OCI-M2 (cell line): ENCODE measurements at regions not wholly inside any gene's neighbourhood (a gene's known extent, or its start where the extent isn't known, plus 50 kb on each side); places are given as distances from the start of the nearest gene placed in this dataset.

Experiments
- DNase-seq: peaks from one replicate; lab custom pipeline; 2025; ENCODE audit not compliant: unreplicated experiment; lab: John Stamatoyannopoulos, UW

DNA sequence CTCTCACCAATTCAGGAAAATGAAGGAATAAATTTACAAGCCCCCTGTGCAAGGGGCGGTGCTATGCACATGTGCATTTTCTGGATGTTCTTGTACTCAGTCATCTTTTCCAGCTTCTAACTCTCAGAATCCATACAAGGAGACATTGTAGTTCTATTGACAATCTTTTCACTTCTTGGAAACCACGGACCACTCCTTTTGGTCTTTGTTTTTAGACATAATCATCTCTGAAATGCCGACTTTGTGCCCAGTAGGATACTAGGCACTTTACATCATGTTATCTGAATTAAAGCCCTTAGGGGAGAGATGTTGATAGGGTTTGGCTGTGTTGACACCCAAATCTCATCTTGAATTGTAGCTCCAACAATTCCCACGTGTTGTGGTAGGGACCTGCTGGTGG, 322.6 kb upstream of the WWC1 start:
- no peak for DNase-seq

DNA sequence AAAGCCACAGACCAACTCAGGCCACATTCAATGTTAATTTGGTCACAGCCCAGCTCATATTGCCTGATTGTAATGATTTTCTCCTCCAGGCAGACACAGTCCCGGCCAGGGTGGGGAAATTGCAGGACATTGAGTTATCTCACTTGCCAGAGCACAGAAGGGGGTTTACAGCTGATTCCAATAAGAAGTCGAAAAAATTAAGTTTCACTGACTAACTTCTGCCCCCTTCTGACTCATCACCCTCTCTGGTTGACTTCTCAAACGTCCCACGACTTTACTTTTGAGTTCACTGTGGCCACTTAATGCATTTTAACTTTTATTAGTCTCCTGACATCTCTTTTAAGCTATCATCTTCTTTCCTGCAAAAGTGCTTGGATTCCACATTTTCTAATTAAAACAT, 321.4 kb upstream of the WWC1 start:
- no peak for DNase-seq

DNA sequence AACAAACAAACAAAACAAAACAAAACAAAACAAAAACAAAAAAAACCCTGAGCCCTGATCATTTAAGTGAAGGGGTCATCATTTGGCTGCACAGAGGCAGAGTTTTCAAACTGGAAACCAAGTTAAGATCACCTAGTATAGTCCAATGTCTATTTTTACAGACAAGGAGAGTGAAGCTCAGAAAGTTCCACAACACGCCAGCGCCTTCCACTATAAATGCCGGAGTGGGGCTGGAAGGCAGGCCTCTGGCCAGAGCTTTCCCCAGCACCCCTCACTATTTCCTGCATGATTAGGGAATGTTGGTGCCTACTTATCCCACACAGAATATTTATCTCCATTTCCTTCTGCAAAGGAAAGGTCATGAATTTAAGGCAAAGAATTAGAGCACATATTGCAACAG, 319.7 kb upstream of the WWC1 start:
- no peak for DNase-seq

DNA sequence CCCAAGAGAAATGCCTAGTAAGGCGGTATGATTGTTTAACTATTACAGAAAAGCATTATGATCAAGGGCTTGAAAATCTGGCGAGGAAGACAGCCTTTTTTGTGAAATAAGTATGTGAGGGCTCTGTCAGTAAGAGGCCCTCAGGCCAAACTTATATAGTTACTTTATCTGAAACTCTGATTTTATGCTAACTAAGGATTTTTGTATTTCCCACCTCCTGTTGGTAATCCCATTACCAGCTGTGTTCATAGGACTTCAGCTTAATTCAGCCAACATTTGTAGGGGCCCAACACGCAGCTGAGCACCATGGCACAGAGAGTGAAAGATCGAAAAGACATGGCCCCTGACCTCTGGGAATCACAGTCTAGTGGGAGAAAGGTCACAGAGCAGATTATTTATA, 318.3 kb upstream of the WWC1 start:
- DNase-seq: no peak

DNA sequence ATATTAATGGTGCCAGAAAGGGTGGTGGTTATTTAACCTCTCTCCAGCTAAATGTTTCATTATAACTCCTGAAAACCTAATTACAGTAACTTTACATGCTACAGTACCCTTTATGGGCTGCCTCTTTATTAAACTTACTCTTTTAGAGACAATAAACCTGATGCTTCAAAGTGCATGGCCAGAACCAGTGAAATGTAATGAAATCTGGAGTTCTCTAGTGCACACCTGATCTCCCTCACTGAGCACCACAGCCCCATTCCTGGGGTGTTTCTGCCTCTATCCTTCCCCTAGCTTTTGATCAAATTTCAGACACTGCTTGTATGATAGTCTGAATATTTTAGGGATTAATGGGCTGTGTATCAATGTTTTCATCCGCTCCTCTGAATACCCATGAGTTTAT, 306.5 kb upstream of the WWC1 start:
- no peak for DNase-seq

DNA sequence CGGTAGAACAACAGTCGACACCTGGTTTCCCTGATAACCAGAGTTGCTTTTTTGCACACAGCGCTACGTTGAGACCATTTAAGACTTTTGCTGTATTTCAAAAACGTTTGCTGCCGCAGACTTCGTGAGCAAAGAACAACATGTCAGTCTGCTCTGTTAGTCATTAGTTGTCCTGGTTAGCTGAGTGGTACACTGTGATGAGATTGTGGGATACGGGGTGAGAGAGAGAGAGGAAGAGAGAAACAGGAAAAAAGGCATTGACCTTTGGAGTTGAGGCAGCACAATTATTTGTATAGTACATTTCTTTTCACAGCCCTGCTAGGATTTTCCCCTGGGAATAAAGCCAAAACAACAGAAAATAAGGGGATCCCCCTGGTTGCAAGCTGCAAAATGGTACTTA, 306.1 kb upstream of the WWC1 start:
- DNase-seq: no peak

DNA sequence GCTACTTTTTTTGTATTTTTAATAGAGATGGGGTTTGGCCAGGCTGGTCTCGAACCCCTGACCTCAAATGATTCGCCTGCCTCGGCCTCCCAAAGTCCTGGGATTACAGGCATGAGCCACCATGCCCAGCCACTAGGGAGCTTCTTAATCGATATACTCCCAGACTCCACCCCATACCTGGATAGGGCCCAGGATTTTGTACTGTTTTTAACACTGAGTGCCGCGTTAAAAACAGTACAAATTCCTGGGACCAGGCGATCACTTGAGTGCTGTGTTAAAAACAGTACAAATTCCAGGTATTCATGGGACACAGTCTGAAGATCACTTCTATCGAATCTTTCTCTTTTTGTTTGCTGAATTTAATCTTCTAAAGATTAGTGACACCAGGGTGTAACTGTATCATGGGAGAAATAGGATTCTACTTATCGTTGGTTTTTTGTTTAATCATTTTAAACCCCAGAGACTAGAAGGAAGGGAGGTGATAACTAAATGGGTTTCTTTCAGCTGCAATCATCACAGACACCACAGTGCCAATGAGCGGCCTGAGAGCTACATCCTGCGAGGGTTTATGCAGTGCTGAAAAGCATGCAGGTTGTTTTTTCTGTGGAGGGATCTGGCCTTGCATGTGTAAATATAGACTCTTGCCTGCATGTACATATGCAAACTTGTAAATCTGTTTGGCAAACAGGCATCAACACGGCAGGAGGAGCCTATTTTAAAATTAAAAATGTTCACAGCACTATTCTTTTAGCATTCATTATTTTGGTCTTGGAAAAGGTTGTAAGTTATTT, 303.8 kb upstream of the WWC1 start:
- DNase-seq: no peak

DNA sequence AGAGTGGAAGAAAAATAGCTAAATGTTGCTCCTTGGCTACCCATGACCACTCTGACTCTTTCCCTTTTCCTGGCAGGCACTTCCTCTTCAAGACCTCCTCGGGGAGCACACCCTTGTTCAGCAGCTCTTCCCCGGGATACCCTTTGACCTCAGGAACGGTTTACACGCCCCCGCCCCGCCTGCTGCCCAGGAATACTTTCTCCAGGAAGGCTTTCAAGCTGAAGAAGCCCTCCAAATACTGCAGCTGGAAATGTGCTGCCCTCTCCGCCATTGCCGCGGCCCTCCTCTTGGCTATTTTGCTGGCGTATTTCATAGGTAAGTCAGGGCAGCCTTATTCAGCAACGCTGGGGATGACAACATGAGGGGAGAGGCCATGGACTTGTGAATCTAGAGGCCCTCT, 298.6 kb upstream of the WWC1 start:
- no peak for DNase-seq

DNA sequence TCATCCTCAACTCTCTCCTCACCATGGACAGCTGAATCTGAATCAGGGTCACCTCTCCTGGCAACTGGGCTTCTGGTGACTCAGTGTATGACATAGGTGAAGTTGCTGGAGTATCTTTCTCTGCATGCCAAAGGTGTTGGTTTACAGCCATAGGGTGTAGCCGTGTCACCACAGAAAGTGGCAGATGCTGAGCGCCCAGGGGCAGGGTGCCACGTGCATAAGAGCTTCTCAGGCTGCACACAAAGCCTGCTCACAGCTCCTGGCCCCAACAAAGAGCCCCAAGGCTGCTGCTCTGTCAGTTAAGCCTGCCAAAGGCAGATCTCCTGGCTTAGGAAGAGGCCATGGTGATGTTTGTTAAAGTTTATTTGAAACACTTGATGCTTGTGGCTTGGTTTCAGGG, 297.7 kb upstream of the WWC1 start:
- DNase-seq: no peak

DNA sequence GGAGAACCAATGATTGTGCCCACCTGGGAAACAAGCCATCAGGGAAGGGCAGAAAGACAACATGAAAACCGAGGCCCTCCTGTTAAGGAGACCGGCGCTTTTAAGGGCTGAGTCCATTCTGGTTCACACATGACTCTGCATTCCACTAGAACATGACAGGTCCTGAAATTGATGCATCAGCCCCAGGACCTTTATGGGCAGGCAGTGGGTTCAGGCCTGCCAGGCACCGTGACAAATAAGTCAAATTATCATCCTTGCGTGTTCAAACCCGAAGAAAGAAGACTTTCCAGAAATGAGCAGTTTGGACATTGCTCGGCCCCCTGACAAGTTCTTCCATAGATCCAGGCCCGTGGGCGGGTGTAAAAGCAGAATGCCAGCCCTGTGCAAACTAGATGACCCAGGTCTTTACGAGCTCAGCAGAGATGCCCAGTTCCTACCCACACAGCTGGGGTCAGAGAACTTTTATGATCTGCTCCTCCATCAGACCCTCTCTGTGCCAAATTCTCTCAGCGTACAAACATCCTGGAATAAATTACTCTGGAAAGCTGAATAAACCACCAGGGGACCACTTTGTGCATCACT, 295.5 kb upstream of the WWC1 start:
- no peak for DNase-seq

DNA sequence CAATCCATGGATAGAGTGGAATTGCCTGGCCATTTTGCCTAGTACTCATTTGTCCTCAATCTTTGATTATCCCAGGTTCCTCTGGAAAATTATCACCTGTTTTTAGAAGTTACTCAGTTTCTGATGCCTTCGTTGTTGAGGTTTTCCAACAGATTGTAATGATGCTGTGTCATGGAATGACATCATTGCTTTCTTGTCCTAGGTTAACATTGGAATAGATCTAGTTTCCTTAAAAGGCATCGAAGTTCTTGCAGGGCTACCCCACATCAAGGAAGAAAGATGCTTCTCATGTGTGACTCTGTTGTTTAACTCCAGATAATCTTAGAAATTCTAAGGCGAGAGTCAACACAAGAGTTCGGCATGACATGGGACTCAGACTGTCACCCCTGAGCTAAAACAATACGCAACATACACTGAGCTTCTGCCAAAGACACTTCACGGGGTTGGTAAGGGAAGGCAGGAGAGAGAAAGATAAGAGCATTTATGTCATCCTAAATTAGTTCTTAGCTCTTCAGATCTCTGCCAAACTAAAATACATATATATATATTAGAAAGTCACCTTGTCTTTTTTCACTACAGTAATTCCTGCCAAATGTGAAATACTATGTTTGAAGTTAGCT, 293.2 kb upstream of the WWC1 start:
- no peak for DNase-seq

DNA sequence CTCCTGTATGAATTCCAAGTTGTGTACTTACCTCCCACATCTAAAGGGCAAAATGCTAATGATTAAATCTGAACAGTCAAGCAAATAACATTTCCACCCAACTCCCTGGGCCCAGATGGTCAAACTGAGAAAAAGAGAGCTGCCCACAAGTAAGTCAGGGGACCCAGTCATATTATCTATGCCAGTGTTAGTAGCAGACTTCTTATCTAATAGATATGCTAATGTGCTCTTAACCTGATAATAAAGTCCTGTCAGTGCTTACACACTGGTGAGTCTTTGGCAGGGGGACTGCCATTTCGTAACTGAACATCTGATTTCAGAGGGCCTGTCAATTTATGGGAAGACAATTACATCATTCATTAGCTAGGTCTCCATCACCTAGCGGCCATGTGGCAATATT, 292.3 kb upstream of the WWC1 start:
- no peak for DNase-seq

DNA sequence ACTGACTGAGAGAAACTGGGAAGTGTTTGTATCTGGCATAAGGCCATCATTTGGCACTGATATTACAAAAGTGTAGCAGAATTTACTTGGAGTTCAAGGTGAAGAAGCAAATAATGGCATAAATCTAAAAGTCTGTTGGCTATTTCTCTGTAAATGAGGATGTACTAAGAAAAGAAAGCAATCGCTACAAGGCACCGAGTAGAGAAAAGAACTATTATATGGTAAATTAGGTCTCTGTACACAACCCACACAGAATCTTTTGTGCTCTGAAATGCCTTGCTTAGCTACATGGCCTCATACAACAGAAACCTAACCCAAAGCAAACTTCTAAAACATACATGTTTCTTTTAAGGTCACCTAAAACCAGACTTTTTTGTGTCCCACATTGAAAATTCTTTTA, 290.1 kb upstream of the WWC1 start:
- DNase-seq: no peak

DNA sequence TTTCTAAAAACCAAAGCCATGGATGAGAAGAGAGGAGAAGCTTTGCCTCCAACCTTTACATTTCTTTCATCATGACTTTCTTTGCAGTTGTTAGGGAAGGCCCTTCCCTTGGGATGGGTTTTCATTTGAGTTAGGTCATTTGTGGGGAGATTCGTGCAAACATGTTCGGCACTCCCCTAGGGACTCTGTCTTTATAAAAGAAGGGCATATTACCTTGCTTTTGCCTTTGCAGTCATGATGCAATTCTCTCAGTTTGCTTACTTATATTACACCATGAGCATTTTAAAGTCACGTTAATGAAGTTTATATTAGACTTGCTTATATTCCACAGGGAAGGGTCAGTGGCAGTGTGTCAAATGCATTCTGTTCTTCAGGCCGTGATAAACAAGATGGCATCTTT, 289.3 kb upstream of the WWC1 start:
- no peak for DNase-seq

DNA sequence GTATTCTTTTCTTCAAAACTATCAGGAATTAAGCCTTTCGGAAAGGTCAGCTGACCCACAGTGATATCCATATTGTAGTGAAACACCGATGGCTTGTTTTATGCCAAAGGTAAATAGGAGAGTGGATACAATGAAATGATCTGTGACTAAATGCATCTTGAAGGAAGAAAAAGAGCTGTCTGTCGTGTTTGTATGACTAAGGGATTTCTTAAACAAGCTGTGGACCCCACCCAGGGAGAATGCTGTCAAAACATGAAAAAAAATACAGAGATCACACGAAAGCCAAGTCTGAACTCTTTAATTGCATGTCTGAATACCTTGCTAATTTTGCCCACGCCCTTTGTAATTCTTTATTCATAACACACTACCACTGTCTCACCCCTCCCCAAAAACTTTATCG, 286.4 kb upstream of the WWC1 start:
- no peak for DNase-seq

DNA sequence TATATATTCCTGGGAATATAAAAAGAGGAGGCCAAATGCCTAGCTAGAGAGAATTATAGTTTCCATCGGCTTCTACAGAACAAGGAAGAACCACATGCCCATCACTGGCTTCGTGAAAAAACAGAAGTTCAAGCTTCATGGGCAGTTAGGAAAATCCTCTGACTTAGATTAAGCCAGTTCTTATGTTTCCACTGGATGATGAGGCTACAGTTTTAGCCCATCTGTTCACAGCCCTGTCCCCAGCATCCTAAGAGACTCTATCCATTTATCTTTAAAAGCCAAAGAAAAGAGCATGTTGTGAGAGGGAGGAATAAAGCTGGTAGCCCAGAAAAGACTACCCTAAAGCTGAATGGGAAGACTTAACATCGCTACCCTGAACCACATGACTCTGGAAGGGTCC, 285.5 kb upstream of the WWC1 start:
- DNase-seq: no peak

DNA sequence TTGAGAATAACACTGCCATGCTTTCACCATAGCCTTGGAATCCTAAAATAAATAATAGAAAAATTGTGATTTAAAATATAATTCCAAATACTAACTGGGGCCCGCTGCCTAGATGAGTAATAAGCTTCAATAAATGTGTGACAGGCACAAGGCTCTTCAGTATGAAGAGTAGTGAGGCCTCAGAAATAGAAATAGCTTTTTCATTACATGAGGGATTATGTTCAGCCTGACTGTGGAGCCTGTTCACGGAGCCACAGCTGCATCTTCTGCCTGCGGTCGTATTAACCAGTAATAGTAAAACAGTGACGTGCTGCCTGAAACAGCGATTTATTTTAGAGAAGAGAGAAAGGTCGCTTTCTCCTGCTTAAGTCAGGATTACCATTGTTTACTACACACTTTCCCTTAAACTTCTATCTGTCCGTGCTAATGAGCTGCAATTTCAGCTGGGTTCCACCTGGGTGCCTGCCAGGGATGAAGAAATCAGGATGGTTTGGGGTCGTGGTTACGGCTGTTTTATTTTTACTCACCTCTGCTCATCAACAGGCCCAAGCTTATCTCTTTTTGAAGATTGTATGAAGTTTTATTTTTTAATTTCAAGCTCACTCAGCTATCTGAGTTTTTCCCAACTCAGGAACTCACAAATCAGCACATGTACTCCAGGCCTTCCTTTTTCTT, 284.9 kb upstream of the WWC1 start:
- no peak for DNase-seq

DNA sequence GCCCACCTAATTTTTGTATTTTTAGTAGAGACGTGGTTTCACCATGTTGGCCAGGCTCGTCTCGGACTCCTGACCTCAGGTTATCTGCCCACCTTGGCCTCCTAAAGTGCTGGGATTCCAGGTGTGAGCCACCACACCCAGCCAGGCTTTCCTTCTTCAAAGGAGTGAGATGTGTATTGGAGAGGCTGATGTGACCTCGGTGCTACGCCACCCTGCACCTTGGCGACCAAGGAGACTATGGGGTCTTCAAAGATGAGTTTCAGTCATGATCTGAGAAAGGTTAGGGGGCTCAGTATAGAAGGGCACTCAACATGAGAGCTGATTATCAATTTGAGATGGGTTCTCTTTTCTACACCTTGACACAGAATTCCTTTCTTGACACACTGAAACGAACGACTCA, 284.2 kb upstream of the WWC1 start:
- no peak for DNase-seq

DNA sequence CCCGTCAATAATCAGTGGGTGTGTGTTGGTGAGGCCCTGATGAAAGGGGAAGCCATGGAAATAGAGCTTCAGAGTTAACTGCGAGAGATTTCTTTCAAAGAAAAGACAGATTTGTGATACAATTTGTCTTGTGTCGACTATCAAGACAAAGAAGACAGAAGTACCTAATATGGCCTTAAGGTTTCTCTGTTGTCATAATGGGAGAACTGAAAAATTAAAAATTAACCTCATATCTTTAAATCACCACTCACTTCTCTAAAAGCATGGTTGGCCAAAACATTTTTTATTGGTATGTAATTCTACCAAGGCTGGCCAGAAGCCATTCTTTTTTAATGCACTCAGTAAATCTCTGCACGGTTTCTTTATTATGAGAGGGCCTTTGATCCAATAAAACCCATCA, 282.9 kb upstream of the WWC1 start:
- no peak for DNase-seq

DNA sequence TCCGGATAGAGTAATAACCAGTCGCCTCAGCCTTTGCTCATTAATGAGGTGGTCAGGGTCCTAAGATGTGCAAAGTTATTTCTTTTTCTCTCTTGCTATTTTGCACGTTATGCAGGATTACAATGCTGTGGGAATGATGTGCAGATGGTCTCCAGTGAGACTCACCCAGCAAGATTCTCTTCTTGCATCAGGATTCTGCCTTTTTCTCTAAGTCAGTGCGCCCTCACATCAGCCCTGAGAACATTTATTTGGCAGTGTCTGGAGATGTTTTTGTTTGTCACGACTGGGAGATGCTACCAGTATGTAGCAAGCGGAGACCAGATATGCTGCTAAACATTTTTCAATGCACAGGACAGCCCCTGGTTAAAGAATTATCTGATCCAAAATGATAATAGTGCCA, 280.3 kb upstream of the WWC1 start:
- DNase-seq: no peak

DNA sequence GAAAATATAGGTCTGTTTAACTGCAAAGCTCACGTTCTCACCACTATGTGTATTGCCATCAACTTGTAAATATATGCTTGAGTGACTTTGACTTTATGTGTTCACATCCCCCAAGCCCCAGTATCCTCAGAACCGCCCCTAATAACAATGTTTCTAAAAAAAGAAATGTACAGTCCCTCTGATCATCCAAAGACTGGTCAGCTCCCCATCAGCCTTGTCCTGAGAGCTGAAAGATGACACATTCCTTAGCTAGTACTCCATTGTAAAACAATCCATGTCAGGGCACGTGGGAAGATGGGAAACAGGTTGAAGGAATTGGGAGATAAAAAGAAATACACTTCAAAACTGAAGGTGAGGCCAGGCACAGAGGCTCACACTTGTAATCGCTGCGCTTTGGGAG, 279.4 kb upstream of the WWC1 start:
- no peak for DNase-seq

DNA sequence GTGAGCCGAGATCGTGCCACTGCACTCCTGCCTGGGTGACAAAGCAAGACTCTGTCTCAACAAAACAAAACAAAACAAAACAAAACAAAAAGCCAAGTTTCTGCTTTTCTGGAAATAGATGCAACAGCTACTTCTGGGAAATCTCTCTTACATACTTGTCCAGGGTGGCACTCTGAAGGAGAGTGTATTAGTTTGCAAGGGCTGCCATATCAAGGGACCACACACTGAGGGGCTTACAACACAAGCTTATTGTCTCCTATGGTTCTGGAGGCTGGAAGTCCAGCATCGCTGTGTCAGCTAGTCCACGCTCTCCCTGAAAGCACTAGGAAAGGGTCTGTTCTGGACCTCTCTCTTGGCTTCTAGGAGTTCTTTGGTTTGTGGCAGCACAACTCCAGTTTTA, 277.9 kb upstream of the WWC1 start:
- DNase-seq: no peak
